GM23338 (cell line): ENCODE measurements at regions not wholly inside any gene's neighbourhood (a gene's known extent, or its start where the extent isn't known, plus 50 kb on each side); places are given as distances from the start of the nearest gene placed in this dataset.

ENCODE experiments used
- CREB1 ChIP-seq: fragments of 250-450 bp; sonication (Bioruptor Pico); IDR thresholded peaks from 2 replicates; pipeline ENCODE4 v1.5.0; 2020; ENCODE audit warnings: low read depth, mild to moderate bottlenecking, moderate library complexity
- CTCF ChIP-seq, 2 experiments: fragments of 200-600 bp in 1 of 2; sonication (generic) in 1 of 2; conservative IDR thresholded peaks; 2 replicates each; pipeline versions ENCODE4 v1.5.1 to v1.6.1; 2016 to 2017; ENCODE audit warnings: antibody characterized with exemption in 2 of 2, low read depth in 2 of 2, mild to moderate bottlenecking in 2 of 2, moderate library complexity in 1 of 2
- EZH2 ChIP-seq: fragments of 200-600 bp; sonication (generic); IDR thresholded peaks from one replicate; pipeline ENCODE4 v1.8.0; 2017; ENCODE audit warnings: antibody characterized with exemption, mild to moderate bottlenecking, low read depth; ENCODE audit not compliant: unreplicated experiment
- EZH2phosphoT487 ChIP-seq: fragments of 200-600 bp; sonication (generic); IDR thresholded peaks from one replicate; pipeline ENCODE4 v1.8.1; 2018; ENCODE audit warnings: antibody characterized with exemption; ENCODE audit not compliant: unreplicated experiment
- JUNB ChIP-seq: IDR thresholded peaks from one replicate; pipeline ENCODE4 v1.6.1; 2016; ENCODE audit warnings: antibody characterized with exemption; ENCODE audit not compliant: unreplicated experiment
- NANOG ChIP-seq: IDR thresholded peaks from 2 replicates; pipeline ENCODE4 v1.6.1; 2016; ENCODE audit warnings: antibody characterized with exemption, borderline replicate concordance
- POLR2AphosphoS5 ChIP-seq: IDR thresholded peaks from 2 replicates; pipeline ENCODE4 v1.6.1; 2016; ENCODE audit warnings: antibody characterized with exemption, low read depth
- REST ChIP-seq: IDR thresholded peaks from one replicate; pipeline ENCODE4 v1.6.1; 2018; ENCODE audit warnings: antibody characterized with exemption; ENCODE audit not compliant: unreplicated experiment
- STAT1 ChIP-seq: IDR thresholded peaks from one replicate; pipeline ENCODE4 v1.6.1; 2016; ENCODE audit warnings: antibody characterized with exemption; ENCODE audit not compliant: unreplicated experiment
- ZNF331 ChIP-seq: fragments of 250-450 bp; sonication (Bioruptor Pico); IDR thresholded peaks from 2 replicates; pipeline ENCODE4 v1.5.0; 2020; ENCODE audit warnings: low read depth, mild to moderate bottlenecking, moderate library complexity

DNA sequence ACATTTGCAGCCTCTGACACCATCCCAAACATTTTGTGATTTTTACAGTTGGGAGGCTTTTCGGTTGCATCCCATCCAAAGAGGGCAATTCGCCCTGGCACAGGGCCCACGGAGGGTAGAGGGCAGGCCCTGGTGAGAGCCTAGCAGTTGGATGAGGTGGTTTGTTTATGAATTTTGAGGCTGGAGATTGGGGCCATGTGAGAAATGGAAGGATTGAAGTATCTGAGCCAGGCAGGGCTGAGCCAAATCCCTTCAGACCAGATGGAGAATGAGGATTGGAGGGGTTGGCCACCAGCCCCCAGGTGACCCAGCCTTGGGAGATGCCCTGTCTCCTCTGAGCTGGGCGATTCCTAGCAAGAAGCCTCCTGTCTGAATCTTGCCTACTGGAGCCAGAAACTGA is 52.6 kb upstream of the CCDC167 start:
- no peak for TF ChIP-seq CTCF (conservative IDR thresholded peaks at IDR 0.05; ENCODE audit: low read depth in 2 of 2)
- no peak for TF ChIP-seq REST
- no peak for TF ChIP-seq EZH2phosphoT487
- TF ChIP-seq POLR2AphosphoS5 = no peak
- no peak for TF ChIP-seq JUNB
- TF ChIP-seq EZH2 = no peak
- no peak for TF ChIP-seq ZNF331 (CRISPR knock-in tag)
- TF ChIP-seq CREB1 (CRISPR knock-in tag) = no peak
- TF ChIP-seq STAT1 = no peak
- no peak for TF ChIP-seq NANOG
